ENCODE measurements at regions not wholly inside any gene's neighbourhood (a gene's known extent, or its start where the extent isn't known, plus 50 kb on each side); places are given as distances from the start of the nearest gene placed in this dataset.

DNA sequence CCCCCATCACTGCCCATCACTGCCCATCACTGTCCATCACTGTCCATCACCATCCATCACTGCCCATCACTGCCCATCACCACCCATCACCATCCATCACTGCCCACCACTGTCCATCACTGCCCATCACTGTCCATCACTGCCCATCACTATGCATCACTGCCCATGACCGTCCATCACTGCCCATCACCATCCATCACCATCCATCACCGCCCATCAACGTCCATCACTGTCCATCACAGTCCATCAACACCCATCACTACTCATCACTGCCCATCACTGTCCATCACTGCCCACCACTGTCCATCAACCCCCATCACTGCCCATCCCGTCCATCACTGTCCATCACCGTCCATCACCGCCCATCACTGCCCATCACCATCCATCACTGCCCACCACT lies 57.8 kb upstream of the OTOS start:
- no peaks in the 10 kb centered on the region for H3K36me3 ChIP-seq
- TF ChIP-seq, protein P1, sequence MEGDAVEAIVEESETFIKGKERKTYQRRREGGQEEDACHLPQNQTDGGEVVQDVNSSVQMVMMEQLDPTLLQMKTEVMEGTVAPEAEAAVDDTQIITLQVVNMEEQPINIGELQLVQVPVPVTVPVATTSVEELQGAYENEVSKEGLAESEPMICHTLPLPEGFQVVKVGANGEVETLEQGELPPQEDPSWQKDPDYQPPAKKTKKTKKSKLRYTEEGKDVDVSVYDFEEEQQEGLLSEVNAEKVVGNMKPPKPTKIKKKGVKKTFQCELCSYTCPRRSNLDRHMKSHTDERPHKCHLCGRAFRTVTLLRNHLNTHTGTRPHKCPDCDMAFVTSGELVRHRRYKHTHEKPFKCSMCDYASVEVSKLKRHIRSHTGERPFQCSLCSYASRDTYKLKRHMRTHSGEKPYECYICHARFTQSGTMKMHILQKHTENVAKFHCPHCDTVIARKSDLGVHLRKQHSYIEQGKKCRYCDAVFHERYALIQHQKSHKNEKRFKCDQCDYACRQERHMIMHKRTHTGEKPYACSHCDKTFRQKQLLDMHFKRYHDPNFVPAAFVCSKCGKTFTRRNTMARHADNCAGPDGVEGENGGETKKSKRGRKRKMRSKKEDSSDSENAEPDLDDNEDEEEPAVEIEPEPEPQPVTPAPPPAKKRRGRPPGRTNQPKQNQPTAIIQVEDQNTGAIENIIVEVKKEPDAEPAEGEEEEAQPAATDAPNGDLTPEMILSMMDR (IDR thresholded peaks at IDR 0.05), result no peak
- no peak for TF ChIP-seq POLR2A (IDR thresholded peaks at IDR 0.05)
- H3K27me3 ChIP-seq, result no peaks in the 10 kb centered on the region
- no peak overlapping the region for H3K4me3 ChIP-seq
- no peaks in the 10 kb centered on the region for H3K9me3 ChIP-seq
- peak in 1 of 3 donors; percentile 8 for DNase-seq
- H3K27ac ChIP-seq, result no peak overlapping the region
- H3K4me1 ChIP-seq, result no peaks in the 10 kb centered on the region

DNA sequence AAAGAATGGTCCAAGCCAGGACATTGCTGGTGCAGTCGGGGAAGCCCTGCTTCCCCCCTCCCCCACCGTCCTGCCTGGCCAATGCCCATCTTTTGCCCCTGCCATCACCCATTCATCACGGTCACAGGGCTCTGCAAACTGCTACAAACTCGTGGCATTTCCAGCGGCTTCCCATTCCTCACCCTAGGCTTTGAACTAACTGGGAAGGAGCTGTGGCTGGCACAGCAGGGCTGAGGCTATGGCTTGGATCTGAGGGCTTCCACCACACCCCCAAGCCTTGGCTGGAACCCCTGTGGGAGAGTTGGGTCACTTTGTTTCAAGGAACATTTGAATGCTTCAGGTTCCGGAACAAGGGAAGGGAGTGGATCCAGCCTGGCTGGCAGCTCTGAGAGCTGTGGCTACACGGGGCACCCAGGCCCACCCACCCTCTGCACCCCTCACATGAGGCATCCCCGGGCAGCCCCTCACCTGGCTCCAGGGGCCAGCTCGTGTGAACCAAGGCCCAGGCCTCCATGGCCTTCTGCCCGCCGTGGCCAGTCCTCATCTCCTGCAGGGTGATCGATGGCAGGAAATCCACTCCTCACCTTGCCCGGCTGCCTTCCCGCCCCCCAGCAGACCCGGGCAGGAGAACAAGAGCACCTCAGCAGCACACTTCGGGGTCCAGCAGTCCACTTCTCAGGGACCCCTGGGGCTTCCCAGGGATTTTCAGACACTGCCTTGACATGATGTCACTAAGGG lies 58.8 kb upstream of the OTOS start:
- no peaks in the 10 kb centered on the region for H3K27me3 ChIP-seq
- no peaks in the 10 kb centered on the region for H3K9me3 ChIP-seq
- TF ChIP-seq, protein P1 (IDR thresholded peaks at IDR 0.05), result no peak
- no peak for TF ChIP-seq POLR2A (IDR thresholded peaks at IDR 0.05)
- H3K27ac ChIP-seq, result no peak overlapping the region
- no peaks in the 10 kb centered on the region for H3K36me3 ChIP-seq
- no peaks in the 10 kb centered on the region for H3K4me1 ChIP-seq
- DNase-seq, result peak in 1 of 3 donors; percentile 34
- no peak overlapping the region for H3K4me3 ChIP-seq

DNA sequence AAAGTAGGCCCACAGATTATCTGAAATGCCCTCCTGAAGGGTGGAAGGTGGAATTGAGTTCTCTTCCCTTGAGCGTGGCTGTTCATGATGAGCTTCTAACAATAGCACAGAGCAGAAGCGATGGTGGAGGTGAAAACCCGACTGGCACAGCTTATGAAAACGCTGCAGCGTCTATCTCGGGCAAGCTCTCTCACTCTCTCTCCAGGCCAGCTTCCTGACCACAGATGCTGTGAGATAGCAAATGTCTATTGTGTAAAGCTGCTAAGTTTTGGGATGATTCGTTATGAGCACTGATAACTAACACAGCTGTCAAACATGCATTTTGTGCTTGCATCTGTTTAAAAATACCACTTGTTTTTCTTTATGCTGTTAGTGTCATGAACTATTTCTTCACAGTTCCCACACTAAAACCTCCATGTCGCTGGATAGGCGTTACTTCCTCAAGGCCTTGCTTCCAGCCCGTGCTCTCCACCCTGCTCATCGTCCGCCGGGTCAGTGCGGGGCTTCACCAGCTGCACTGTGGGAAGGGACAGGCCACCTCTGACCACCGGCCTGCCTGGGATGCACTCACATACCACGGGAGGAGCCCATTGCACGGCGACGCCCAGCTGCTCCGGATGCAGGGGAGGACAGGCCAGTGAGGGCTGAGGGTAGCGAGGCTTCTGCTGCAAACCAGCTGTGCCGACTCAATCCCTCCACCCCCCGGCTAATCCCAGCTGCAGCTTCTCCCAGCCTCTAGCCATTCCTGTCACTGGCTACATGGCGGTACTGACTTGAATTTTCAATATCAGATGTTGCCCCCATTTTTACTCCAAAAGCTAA lies 60.0 kb upstream of the OTOS start:
- peak in 1 of 3 donors; percentile 44 for DNase-seq
- no peak overlapping the region for H3K27ac ChIP-seq
- TF ChIP-seq POLR2A (IDR thresholded peaks at IDR 0.05), result no peak
- TF ChIP-seq, protein P1 (IDR thresholded peaks at IDR 0.05), result no peak
- H3K4me3 ChIP-seq, result no peak overlapping the region
- no peaks in the 10 kb centered on the region for H3K9me3 ChIP-seq
- H3K36me3 ChIP-seq, result no peaks in the 10 kb centered on the region
- H3K4me1 ChIP-seq, result no peaks in the 10 kb centered on the region
- no peaks in the 10 kb centered on the region for H3K27me3 ChIP-seq

DNA sequence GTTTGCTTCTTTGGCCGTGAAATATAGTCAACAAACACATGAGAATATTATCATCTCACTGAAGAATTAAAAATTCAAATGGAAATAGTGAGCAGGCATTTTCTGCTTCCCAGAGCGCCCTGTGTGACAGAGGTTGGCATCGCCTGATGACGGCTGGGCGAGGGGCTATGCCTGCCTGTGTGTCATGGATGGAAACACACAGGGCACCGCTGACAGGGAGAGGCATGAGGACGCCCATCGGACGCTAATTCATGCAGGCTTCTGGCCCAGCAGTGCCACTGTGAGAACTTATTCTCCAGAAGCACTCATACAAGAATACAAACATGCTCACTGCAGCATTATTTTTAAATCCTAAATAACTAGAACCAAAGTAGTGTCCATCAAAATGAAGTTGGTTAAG lies 61.4 kb upstream of the OTOS start:
- H3K4me3 ChIP-seq, result no peak overlapping the region
- no peak for TF ChIP-seq POLR2A (IDR thresholded peaks at IDR 0.05)
- TF ChIP-seq, protein P1 (IDR thresholded peaks at IDR 0.05), result no peak
- H3K4me1 ChIP-seq, result no peaks in the 10 kb centered on the region
- no peak overlapping the region for H3K27ac ChIP-seq
- no peaks in the 10 kb centered on the region for H3K36me3 ChIP-seq
- H3K27me3 ChIP-seq, result no peaks in the 10 kb centered on the region
- DNase-seq, result peak in 1 of 3 donors; percentile 41
- no peaks in the 10 kb centered on the region for H3K9me3 ChIP-seq

DNA sequence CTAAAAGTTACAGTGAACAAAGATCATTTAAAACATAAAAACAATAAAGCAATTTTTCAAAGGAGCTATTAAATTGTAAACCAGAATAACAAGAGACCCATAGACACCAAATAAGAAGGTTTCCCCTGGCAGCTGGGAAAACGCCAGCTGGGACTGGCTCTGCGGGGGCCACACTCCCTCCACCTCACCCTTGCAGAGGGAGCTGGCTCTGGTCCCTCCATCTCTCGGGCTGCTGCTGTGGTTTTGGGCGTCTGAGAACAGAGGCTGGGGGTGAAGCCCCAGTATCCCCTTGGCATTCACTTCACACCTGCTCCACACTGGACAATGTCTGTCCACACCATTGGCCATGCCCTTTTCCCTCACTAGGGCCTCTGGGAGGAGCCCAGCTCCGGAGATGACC lies 62.1 kb upstream of the OTOS start:
- Histone ChIP-seq H3K27ac (no peak overlapping the region), H3K36me3 (no peaks in the 10 kb centered on the region), H3K27me3 (no peaks in the 10 kb centered on the region), H3K4me3 (no peak overlapping the region), H3K4me1 (no peaks in the 10 kb centered on the region), H3K9me3 (no peaks in the 10 kb centered on the region)
- TF ChIP-seq, protein P1 (IDR thresholded peaks at IDR 0.05), result no peak
- DNase-seq, result no peak
